HG02763 (cell line): ENCODE measurements at regions not wholly inside any gene's neighbourhood (a gene's known extent, or its start where the extent isn't known, plus 50 kb on each side); places are given as distances from the start of the nearest gene placed in this dataset.
A peak's percentile ranks its signal among the peaks of the same experiment; 100 is the strongest.

Experiments
- ATAC-seq: cut with Tn5 transposase; IDR thresholded peaks from one replicate; pipeline ENCODE4 v1.9.1; 2021; ENCODE audit warnings: mild to moderate bottlenecking, moderate library complexity; ENCODE audit not compliant: unreplicated experiment

GRCh38 chr12:127079636-127080035, 1187.3 kb upstream of the TMEM132C start:
- no peak for ATAC-seq

- ATAC-seq, result no peak
Observed at GRCh38 chr12:127081058-127081457, 1185.9 kb upstream of the TMEM132C start.

- ATAC-seq, result peak; percentile 96
Observed at GRCh38 chr12:127083008-127083949, 1183.7 kb upstream of the TMEM132C start.

GRCh38 chr12:127101076-127101475, 1165.9 kb upstream of the TMEM132C start:
- no peak for ATAC-seq

- ATAC-seq, result no peak
Observed at GRCh38 chr12:127106041-127106440, 1160.9 kb upstream of the TMEM132C start.

- no peak for ATAC-seq
Observed at GRCh38 chr12:127106697-127107096, 1160.3 kb upstream of the TMEM132C start.

- no peak for ATAC-seq
Observed at GRCh38 chr12:127107744-127108143, 1159.2 kb upstream of the TMEM132C start.

GRCh38 chr12:127108360-127109215, 1158.4 kb upstream of the TMEM132C start:
- no peak for ATAC-seq

GRCh38 chr12:127113945-127114344, 1153.0 kb upstream of the TMEM132C start:
- no peak for ATAC-seq

GRCh38 chr12:127115468-127116035, 1151.4 kb upstream of the TMEM132C start:
- no peak for ATAC-seq

GRCh38 chr12:127118251-127118650, 1148.7 kb upstream of the TMEM132C start:
- no peak for ATAC-seq

GRCh38 chr12:127119600-127120140, 1147.3 kb upstream of the TMEM132C start:
- no peak for ATAC-seq

- no peak for ATAC-seq
Observed at GRCh38 chr12:127120851-127121250, 1146.1 kb upstream of the TMEM132C start.

GRCh38 chr12:127121494-127122084, 1145.4 kb upstream of the TMEM132C start:
- no peak for ATAC-seq

- ATAC-seq, result peak; percentile 75
Observed at GRCh38 chr12:127125607-127126259, 1141.2 kb upstream of the TMEM132C start.

GRCh38 chr12:127126260-127126628, 1140.7 kb upstream of the TMEM132C start:
- peak; percentile 14 for ATAC-seq

- ATAC-seq, result no peak
Observed at GRCh38 chr12:127127897-127128296, 1139.1 kb upstream of the TMEM132C start.

GRCh38 chr12:127130506-127131124, 1136.4 kb upstream of the TMEM132C start:
- no peak for ATAC-seq

GRCh38 chr12:127133675-127134335, 1133.2 kb upstream of the TMEM132C start:
- ATAC-seq, result no peak
